ENCODE measurements at regions not wholly inside any gene's neighbourhood (a gene's known extent, or its start where the extent isn't known, plus 50 kb on each side); places are given as distances from the start of the nearest gene placed in this dataset.

DNA sequence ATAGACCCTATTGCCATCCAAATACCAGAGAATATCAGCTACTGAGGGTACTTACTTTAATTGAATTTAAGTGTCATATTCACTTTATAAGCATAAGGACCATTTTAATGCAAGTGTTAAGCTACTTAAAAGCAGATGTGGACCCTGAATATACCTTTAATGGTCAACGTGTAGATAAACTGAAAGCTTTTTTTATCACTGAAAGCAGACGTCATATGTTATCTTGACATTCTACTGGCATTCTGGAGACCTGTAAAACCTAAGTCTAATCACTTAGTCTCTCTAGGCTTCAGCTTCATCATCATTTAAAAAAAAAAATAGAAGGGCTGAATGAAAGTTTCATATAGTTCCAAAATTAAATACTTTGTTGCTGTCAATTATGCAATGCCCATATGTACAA is 116.5 kb downstream of the ELAPOR2 start:
- DNase-seq, result no peak

DNA sequence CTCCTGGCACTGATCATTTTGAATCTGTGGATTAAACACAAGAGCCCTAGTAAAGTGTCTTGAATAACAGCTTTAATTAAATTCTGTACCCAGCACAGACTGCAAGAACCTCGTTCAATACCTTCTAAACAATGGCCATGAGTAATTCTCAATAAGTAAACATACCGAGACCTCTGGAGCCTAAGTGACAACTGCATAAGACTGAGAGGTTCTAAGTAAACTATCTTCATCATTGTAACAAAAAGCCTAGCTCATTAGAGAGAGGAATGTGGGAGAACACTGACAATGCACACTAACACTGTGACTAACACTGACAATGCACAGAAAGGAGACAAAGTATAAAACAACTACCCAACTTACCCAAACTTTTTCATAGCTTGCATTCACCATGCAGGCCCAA is 117.4 kb downstream of the ELAPOR2 start:
- no peak for DNase-seq

DNA sequence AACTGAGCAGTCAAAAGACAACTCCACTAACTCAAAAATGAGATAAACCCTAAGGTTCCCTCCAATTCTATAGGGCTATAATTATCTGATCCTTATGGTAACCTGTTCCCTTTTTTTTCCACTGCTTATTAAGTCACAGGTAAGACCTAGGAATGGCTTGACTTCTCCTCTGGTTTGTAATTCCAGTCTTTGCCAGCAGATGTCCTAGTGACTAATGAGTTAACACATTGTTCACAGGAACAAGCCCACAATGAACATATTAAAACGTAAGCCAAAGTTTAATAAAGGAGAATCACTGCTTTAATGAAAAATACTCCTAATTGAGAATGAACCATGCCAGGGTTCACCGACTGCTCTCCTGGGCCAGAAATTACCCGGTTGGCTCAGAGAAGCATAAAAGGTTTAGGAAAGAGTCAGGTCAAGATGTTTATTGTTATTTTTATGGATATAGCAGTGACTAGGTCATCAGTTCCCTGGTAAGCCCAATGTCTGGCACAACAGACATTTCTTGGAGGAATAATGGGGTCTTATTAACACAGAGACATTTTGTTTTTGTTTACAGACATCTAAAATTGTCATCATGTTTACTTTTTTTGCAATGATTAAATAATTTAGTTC is 120.1 kb downstream of the ELAPOR2 start:
- DNase-seq, result no peak

DNA sequence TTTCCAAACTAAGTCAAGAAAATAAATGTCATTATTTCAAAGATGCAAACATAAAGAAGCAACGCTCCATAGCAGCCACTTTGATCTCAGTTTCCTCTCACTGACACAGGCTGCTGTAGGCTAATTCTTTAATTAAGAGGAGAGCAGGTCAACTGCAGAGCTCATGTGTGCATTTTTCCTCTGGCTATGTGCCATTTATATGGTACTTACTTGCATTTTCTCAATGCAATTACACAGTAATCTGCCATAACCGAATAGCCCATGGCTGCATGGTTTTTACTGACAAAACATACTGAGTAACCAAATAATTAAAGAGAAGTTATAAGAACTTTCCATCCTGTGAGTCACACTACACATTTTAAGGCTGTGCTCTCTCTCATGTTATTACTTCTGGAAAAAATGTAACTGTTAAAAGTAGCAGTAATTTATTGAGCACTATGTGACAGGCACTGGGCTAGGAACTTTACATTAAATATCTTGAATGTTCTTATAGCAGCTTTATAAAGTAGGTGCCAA is 122.0 kb downstream of the ELAPOR2 start:
- DNase-seq, result no peak

DNA sequence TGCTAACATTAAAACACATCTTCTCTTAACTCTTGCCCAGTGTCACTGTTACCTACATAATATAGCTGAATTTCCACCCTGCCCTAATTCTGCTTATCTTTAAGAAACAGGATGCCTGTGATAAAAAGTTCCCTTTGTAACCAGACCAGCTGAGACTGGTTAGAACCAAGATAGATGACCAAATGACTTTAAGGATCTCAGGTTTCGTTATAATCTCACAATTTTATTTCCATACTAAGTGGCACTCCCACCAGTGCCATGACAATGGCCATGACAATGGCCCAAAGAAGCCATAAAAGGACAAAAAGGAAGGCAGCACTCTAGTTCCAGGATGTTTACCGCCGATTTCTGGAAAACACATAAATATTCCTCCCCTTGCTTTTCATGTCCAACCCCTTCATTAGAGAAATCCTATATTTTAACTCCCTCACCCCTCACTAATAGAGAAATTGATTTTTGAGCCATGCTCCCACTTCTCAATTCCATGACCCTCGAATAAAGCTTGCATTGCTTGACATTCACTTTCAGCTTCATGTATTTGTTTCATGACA is 126.1 kb downstream of the ELAPOR2 start:
- DNase-seq, result no peak

DNA sequence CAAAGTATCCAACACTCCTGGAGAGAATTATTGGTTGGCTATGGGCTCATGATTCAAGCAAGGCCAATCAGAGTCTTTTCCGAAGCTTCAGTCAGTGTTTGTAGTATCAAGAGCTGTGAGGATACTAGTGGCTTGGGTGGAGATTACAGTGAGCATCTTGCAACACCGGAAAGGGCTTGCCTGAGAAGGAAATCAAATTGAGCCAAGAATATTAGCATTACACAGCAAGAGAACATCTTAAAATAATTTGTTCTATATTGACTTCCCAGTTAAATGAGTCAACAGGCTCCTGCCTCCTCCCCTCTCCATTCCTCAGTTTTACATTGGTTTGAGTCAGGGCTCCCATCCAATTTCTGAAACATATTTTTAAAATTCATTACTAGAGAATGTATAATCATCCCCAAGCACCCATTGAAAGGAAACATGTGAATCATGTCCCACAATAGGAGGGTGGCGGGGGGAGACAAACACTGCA is 127.4 kb downstream of the ELAPOR2 start:
- DNase-seq, result no peak

DNA sequence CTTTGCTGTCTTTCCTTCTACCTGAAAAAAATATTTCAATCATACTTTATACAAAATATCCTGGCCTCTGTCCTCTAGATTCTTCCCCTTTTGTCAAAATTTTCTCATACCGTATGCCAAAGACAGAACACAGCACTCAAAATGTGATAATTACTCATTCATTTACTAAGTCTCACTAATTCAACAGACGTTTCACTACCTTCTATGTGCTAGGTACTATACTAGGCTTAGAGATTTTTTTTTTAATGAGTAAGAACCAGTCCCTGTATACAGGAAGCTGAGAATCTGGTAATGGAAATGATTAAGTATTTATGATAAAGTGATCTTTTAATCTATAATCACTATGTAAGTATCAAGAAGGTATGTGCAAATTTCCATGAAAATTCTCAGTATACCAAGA is 128.0 kb downstream of the ELAPOR2 start:
- DNase-seq, result no peak

DNA sequence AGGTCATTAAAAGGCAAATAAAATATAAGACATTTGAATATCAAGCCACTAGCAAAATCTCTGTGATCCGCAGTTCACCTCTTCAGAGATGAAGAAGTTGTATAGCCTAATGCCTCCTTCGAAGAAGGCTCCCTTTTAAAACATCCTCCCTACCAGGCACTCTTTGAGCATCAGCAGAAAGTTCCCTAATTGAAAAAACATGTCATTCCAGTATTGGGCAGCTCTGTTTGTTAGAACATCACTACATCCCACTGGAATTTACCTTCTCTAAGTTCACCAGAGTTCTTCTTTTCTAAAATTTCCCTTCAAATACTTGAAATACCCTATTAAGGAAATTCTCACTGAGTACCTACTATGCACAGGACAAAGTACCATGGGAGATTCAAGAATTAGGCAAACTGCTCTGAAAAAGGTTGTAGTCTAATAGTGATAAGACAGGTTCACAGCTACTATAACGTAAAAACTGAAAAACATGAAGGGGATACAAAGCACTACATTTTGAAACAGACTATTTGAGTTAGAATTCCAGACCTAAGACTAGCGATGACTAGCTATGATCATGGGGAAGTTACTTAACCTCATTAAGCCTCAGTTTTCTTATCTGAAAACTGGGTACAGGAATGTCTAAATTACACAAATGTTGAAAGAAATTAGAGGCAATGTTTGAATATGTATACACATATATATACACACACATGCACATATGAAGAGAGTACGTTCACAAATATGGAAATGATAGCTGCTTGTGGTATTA is 128.7 kb downstream of the ELAPOR2 start:
- DNase-seq, result no peak

DNA sequence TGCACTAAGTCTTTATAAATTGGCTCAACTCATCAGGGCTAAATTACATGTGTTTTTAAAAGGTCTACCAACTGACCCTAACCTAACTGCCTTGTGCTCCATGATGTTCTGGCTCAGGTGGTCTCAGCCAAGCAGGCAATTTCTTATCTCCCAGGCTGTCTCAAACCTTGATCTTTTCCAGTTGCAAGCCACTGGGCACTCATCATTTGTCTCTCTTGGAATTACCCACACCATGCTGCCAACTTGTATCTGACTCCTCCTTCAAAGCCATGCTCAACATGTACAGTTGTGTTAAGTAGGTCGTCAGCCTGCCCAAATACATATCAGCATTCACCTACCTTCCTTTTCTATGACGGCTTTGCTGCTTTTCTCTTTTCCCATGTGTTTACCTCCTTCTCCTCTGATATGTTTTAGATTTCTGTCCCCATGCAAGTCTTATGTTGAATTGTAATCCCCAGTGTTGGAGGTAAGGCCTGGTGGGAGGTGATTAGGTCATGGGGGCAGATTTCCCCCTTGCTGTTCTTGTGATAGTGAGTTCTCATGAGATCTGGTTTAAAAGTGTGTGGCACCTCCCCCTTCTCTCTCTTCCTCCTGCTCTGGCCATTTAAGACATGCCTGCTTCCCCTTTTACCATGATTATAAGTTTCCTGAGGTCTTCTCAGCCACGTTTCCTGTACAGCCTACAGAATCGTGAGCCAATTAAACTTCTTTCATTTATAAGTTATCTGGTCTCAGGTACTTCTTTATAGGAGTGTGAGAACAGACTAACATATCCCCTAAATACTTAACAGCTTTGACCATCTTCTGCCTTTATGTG is 130.0 kb downstream of the ELAPOR2 start:
- no peak for DNase-seq

DNA sequence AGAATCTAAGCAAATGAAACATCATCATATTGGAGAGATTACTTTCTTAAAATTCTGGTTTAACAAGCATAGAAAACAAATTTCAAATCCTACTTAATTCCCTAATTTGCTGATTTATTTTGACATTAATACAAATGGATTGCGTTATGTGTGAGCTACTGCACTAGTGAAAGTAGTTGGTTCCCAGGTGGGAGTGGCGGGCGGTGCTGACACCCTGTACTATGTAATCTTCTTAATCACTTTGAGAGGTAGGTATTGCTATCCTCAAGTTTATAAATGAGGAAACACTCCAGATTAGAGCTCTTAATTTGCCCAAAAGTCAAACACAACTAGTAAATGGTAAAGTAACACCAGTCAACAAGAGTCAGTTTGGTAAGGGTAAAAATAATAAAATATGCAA is 131.1 kb downstream of the ELAPOR2 start:
- DNase-seq, result no peak

DNA sequence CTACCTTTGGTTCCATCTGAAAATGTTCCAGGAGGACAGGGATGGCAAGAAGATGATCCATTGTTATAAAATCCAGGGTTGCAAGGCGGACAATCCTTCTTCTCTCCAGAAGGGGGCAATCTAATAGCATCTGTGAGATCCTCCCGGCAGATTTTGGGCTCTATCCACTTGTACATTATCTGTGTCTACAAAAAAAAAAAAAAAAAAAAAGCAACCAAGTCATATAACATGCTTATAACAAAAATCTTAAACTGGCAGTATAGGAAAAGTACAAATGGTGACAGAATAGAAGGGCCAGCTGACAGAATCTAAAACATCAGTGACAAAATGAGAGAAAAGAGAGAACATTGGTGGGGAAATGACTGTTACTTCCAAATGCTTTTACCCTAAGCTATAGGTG is 132.7 kb downstream of the ELAPOR2 start:
- no peak for DNase-seq

DNA sequence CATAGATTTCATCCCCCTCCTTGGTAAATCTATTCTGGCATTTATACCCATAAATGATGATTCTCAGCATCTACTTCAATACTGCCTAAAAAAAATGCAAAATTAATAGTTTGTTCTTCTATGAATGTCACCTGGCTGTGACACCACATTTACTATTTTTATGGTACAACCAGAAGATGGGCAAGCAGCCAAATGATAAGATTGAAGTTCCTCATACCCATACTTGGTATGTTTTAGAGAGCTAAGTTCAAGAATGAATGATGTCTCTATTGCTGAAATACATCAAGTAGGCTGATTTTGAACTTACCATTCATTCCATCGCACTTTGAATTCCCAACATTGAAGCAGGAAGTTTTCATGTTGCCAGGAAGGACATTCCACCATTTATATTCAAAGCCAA is 134.2 kb downstream of the ELAPOR2 start:
- DNase-seq, result no peak

DNA sequence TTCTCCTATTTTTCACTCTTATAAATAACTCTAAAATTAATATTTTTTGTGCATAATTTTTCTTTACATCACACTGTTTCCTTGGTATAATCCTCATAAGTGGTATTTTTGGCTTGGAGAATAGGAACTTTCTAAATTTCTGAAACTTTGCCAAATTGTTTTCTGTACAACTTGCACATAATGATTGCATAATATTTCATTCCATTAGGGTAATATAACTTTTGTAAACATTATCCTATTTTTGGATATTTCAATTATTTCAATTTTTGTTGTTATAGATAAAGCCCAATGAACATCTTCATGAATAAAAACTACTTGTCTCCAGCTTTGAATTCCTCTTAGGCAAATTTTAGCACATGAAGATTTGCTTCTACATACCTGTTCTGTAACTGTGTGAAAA is 135.9 kb downstream of the ELAPOR2 start:
- no peak for DNase-seq

DNA sequence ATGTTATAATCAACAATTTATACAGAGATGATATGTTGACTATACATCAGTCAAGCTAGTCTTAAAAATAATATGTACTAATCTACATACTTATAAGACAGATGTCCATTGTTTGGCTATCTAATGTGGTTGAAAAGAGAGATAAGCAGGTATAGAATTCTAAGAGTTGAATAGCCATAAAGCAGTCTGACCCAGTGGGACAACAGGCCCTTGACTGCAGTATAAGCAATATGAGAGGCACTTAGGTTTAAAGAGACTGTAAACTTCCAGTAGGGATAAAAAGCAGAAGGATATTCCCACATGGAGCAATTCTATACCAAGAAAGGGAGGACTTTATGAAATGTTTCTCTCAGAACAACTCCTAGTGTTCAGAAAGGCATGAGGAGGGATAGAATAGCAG is 139.3 kb downstream of the ELAPOR2 start:
- no peak for DNase-seq

DNA sequence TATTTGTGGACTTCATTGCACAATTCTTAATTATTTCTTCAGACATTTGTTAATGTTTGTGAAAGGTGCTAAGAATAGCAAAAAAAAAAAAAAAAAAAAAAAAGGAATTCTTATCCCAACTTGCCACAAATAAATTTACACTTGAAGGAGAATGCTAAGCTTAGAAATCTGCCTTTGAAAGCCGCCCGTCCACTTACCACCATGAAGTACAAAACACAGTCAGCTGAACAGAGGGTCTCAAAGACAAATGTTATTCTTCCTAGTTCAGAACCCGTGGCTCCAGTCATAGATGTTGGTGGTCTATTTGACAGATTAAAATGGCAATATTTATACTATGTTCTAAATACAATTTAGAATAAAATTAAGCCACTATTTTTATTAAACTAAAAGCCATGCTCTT is 141.2 kb downstream of the ELAPOR2 start:
- no peak for DNase-seq

DNA sequence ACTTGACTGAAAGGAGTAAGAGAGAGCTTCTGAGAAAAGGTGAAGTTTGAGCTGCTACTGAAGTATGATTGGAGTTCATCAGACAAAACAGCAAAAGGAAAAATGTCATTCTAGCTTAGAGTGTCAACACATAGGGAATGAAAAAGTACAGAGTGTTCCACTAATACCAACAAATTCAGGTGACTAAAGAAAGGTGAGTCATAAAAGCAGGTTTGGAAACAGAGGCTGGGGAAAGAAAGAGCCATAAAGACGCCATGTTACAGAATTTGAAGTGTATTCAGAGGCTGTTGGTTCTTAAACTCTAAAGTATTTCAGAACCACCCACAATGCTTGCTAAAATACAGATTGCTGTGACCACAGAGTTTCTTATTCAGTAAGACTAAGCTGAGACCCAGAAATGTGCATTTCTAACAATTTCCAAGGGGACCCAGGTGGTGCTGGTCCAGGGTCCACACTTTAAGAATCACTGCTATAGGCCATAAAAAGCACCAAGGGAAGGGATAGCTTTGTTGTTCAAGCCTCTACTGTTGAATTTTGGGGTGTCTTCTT is 143.1 kb downstream of the ELAPOR2 start:
- DNase-seq, result no peak

DNA sequence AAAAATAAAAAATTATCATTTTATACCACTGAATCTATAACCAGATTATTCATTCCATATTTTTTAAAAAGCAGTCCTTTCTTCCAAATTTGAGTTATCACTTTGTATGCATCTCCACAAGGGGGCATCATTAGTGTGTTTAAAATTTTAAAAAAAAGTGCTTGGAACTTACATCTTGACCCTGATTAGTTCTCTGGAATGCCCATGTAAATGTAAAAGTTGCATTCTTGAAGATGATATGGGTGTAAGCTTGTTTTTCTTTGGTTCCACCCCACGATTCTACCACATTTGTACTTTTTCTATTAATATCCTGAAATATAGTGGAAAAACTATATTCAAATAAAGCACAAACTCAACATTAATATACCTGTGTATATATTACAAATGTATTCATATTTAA is 144.9 kb downstream of the ELAPOR2 start:
- DNase-seq, result no peak

All from CD4-positive, alpha-beta T cell treated with Interleukin-15 for 1 hour (primary cell).